IMR-90 (cell line): ENCODE measurements at regions not wholly inside any gene's neighbourhood (a gene's known extent, or its start where the extent isn't known, plus 50 kb on each side); places are given as distances from the start of the nearest gene placed in this dataset.

Source experiments
- ATAC-seq: fragments of 200-7000 bp; cut with Tn5 transposase; 2 replicates; pipeline ENCODE4 v1.9.1; 2020; ENCODE audit warnings: low read depth, mild to moderate bottlenecking, moderate library complexity
- BruUV-seq: library from RNA; stranded (reverse); fragments of 400-500 nt; replicated peaks from 2 replicates; lab custom pipeline; 2021; lab: Mats Ljungman, UMichigan
- CTCF ChIA-PET: fragments of 300-600 bp; formaldehyde crosslinking; extraction: SDS; loops from one replicate; lab custom pipeline; 2021; ENCODE audit warnings: antibody characterized with exemption; lab: Yijun Ruan, JAX
- POLR2A ChIA-PET: fragments of 300-600 bp; sonication (Branson Sonifier 250); formaldehyde crosslinking; loops from one replicate; lab custom pipeline; 2022; ENCODE audit warnings: antibody characterized with exemption; ENCODE audit not compliant: unreplicated experiment; lab: Charles Lee
- DNase-seq: peaks from one replicate; pipeline ENCODE4 v3.0.0; 2013
- H2AFZ ChIP-seq: replicated peaks from 2 replicates; pipeline ENCODE3; 2013; ENCODE audit warnings: low read length, mild to moderate bottlenecking; ENCODE audit not compliant: poor library complexity
- H2AK5ac ChIP-seq: 2 replicates; pipeline ENCODE4 v1.6.1; 2013; ENCODE audit warnings: low read depth, low read length, inconsistent platforms
- H2AK9ac ChIP-seq: replicated peaks from 2 replicates; pipeline ENCODE3; 2013; ENCODE audit warnings: mild to moderate bottlenecking, low read depth, low read length, moderate library complexity; ENCODE audit not compliant: poor library complexity
- H2BK120ac ChIP-seq: 2 replicates; pipeline ENCODE4 v1.6.1; 2013; ENCODE audit warnings: low read depth, low read length, inconsistent platforms
- H2BK15ac ChIP-seq: 3 replicates; pipeline ENCODE4 v1.6.1; 2013; ENCODE audit warnings: low read depth, low read length, inconsistent platforms
- H2BK20ac ChIP-seq: 2 replicates; pipeline ENCODE4 v1.6.1; 2013; ENCODE audit warnings: low read depth, mild to moderate bottlenecking, inconsistent platforms, low read length, moderate library complexity
- H2BK5ac ChIP-seq: 2 replicates; pipeline ENCODE4 v1.6.1; 2013; ENCODE audit warnings: mild to moderate bottlenecking, low read depth, low read length, inconsistent platforms; ENCODE audit not compliant: poor library complexity, severe bottlenecking
- H3K14ac ChIP-seq: replicated peaks from 2 replicates; pipeline ENCODE4 v1.6.1; 2013; ENCODE audit warnings: low read depth, low read length, inconsistent platforms
- H3K18ac ChIP-seq: 2 replicates; pipeline ENCODE4 v1.6.1; 2013; ENCODE audit warnings: low read depth, low read length, control low read depth
- H3K23ac ChIP-seq: 2 replicates; pipeline ENCODE4 v1.6.1; 2013; ENCODE audit warnings: low read depth, low read length, inconsistent platforms
- H3K27ac ChIP-seq: 2 replicates; pipeline ENCODE4 v1.5.1; 2013; ENCODE audit warnings: mild to moderate bottlenecking, control low read depth, low read length; ENCODE audit not compliant: insufficient read depth
- H3K27me3 ChIP-seq: 2 replicates; pipeline ENCODE4 v1.6.1; 2013; ENCODE audit warnings: low read length; ENCODE audit not compliant: control insufficient read depth, insufficient read depth
- H3K36me3 ChIP-seq: 2 replicates; pipeline ENCODE4 v1.6.1; 2013; ENCODE audit warnings: low read length, mixed read lengths; ENCODE audit not compliant: control insufficient read depth, insufficient read depth
- H3K4ac ChIP-seq: 2 replicates; pipeline ENCODE4 v1.6.1; 2013; ENCODE audit warnings: low read depth, low read length, inconsistent platforms
- H3K4me1 ChIP-seq: 2 replicates; pipeline ENCODE4 v1.6.1; 2013; ENCODE audit warnings: low read length, mixed read lengths; ENCODE audit not compliant: control insufficient read depth, insufficient read depth
- H3K4me2 ChIP-seq: 2 replicates; pipeline ENCODE4 v1.6.1; 2013; ENCODE audit warnings: low read depth, mild to moderate bottlenecking, control low read depth, low read length, moderate library complexity
- H3K4me3 ChIP-seq: 2 replicates; pipeline ENCODE4 v1.5.1; 2013; ENCODE audit warnings: low read depth, mild to moderate bottlenecking, control low read depth, low read length, moderate library complexity; ENCODE audit not compliant: insufficient read depth
- H3K56ac ChIP-seq: 2 replicates; pipeline ENCODE4 v1.6.1; 2013; ENCODE audit warnings: low read length, inconsistent platforms; ENCODE audit not compliant: insufficient read depth; ENCODE audit errors: extremely low read depth
- H3K79me1 ChIP-seq, 2 experiments: 2 replicates each; pipeline ENCODE4 v1.6.1; 2013; ENCODE audit warnings: low read length in 2 of 2, inconsistent platforms in 1 of 2, low read depth in 1 of 2
- H3K9ac ChIP-seq: 2 replicates; pipeline ENCODE4 v1.6.1; 2013; ENCODE audit warnings: low read depth, low read length, control low read depth
- H3K9me1 ChIP-seq: 2 replicates; pipeline ENCODE4 v1.6.1; 2013; ENCODE audit warnings: low read length, inconsistent platforms; ENCODE audit not compliant: insufficient read depth
- H3K9me3 ChIP-seq: 2 replicates; pipeline ENCODE4 v1.6.1; 2013; ENCODE audit warnings: low read length; ENCODE audit not compliant: control insufficient read depth, insufficient read depth
- H4K20me1 ChIP-seq: 2 replicates; pipeline ENCODE4 v1.6.1; 2013; ENCODE audit warnings: low read length, inconsistent platforms; ENCODE audit not compliant: insufficient read depth
- H4K5ac ChIP-seq: 2 replicates; pipeline ENCODE4 v1.6.1; 2013; ENCODE audit warnings: mild to moderate bottlenecking, low read depth, low read length, control low read depth
- H4K8ac ChIP-seq, 2 experiments: 2 replicates each; pipeline ENCODE4 v1.6.1; 2013; ENCODE audit warnings: low read depth in 2 of 2, low read length in 2 of 2, control low read depth in 1 of 2, inconsistent platforms in 1 of 2
- H4K91ac ChIP-seq: 2 replicates; pipeline ENCODE4 v1.6.1; 2013; ENCODE audit warnings: low read depth, low read length, inconsistent platforms; ENCODE audit not compliant: insufficient read depth
- BHLHE40 ChIP-seq: fragments of 150-350 bp; IDR thresholded peaks from 2 replicates; pipeline ENCODE4 v1.6.1; 2016; ENCODE audit warnings: mild to moderate bottlenecking, low read depth, low read length
- CEBPB ChIP-seq: IDR thresholded peaks from 2 replicates; pipeline ENCODE4 v1.6.1; 2012; ENCODE audit warnings: low read depth, low read length, improper control_type of control experiment
- CHD1 ChIP-seq: IDR thresholded peaks from 2 replicates; pipeline ENCODE4 v1.6.1; 2012; ENCODE audit warnings: low read depth, low read length, improper control_type of control experiment
- CTCF ChIP-seq: conservative IDR thresholded peaks from 2 replicates; pipeline ENCODE4 v1.5.1; 2012; ENCODE audit warnings: mild to moderate bottlenecking, low read depth, low read length, improper control_type of control experiment
- ELK1 ChIP-seq: fragments of 150-350 bp; IDR thresholded peaks from 2 replicates; pipeline ENCODE4 v1.6.1; 2016; ENCODE audit warnings: low read depth, mild to moderate bottlenecking, low read length, moderate library complexity, borderline replicate concordance
- FOS ChIP-seq: fragments of 150-350 bp; IDR thresholded peaks from 2 replicates; pipeline ENCODE4 v1.6.1; 2016; ENCODE audit warnings: low read depth, low read length
- MAFK ChIP-seq: IDR thresholded peaks from 2 replicates; pipeline ENCODE4 v1.6.1; 2012; ENCODE audit warnings: low read depth, low read length, improper control_type of control experiment
- MAZ ChIP-seq: IDR thresholded peaks from 2 replicates; pipeline ENCODE4 v1.6.1; 2012; ENCODE audit warnings: low read depth, mild to moderate bottlenecking, low read length, improper control_type of control experiment, moderate library complexity, borderline replicate concordance
- MXI1 ChIP-seq: IDR thresholded peaks from 2 replicates; pipeline ENCODE4 v1.6.1; 2012; ENCODE audit warnings: low read depth, mild to moderate bottlenecking, low read length, moderate library complexity, borderline replicate concordance
- NFE2L2 ChIP-seq: fragments of 150-350 bp; IDR thresholded peaks from 2 replicates; pipeline ENCODE4 v1.6.1; 2016; ENCODE audit warnings: low read depth, mild to moderate bottlenecking, low read length
- POLR2A ChIP-seq: IDR thresholded peaks from 2 replicates; pipeline ENCODE4 v1.6.1; 2012; ENCODE audit warnings: mild to moderate bottlenecking, low read depth, low read length
- RAD21 ChIP-seq: IDR thresholded peaks from 2 replicates; pipeline ENCODE4 v1.6.1; 2012; ENCODE audit warnings: low read length, improper control_type of control experiment
- RCOR1 ChIP-seq: IDR thresholded peaks from 2 replicates; pipeline ENCODE4 v1.6.1; 2012; ENCODE audit warnings: mild to moderate bottlenecking, low read length, improper control_type of control experiment; ENCODE audit not compliant: insufficient replicate concordance
- RFX5 ChIP-seq: IDR thresholded peaks from 2 replicates; pipeline ENCODE4 v1.8.0; 2012; ENCODE audit warnings: low read depth, mild to moderate bottlenecking, low read length, moderate library complexity
- SMC3 ChIP-seq: fragments of 150-350 bp; IDR thresholded peaks from 2 replicates; pipeline ENCODE4 v1.6.1; 2016; ENCODE audit warnings: low read depth, mild to moderate bottlenecking, antibody characterized with exemption, low read length, moderate library complexity
- WGBS, 2 experiments: methylation state at CpG; one replicate each; pipeline versions ENCODE4 v1.1.5 to v1.1.7; 2013; ENCODE audit warnings: missing lambda C conversion rate in 2 of 2; ENCODE audit not compliant: insufficient read length in 1 of 2; ENCODE audit errors: extremely low coverage in 2 of 2; 5-methylcytosine and 5-hydroxymethylcytosine counted together
- dilution Hi-C: fragments of 300-500 bp; cut with HindIII; formaldehyde crosslinking; loops from one replicate; pipeline ENCODE4 v1.14.3; 2018; ENCODE audit warnings: low sequenced_read_pairs; ENCODE audit not compliant: unreplicated experiment
- in situ Hi-C: fragments of 300-500 bp; cut with MboI; formaldehyde crosslinking; loops from 3 replicates; pipeline ENCODE4 v1.14.3; 2019; ENCODE audit warnings: low sequenced_read_pairs, inconsistent platforms, mixed read lengths
- intact Hi-C: fragments of 100-400 bp; cut with micrococcal nuclease; formaldehyde crosslinking; loops from 2 replicates; pipeline ENCODE4 v1.10.0; 2022
- TF ChIP-seq, protein P1 (sequence below): fragments of 150-350 bp; IDR thresholded peaks from 2 replicates; pipeline ENCODE4 v1.6.1; 2017; ENCODE audit warnings: mild to moderate bottlenecking, antibody characterized with exemption, low read length, low read depth

DNA sequence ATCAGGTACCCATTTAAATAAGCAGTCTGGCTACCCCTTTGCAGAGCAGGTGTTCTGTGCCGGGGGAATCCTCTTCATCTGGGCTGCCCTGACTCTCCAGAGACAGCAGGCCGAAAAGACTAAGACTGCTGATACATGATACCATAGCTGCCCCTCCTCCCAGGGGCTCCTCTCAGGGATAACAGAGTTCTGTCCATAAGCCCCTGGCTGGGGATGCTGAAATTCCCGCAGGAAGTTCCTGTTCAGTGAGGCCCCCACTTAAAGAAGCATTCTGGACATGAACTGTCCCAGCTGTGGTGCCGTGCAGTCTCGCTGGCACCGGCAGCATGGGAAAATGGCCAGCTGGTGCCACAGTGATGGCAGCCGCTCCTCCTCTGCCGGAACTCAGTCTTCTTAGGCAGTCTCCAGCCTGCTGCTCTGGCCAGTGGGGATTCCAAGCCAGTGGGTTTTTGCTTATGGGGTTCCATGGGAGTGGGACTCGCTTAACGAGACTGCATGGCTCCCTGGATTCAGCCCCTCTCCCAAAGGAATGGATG is 1026.2 kb downstream of the NAALADL2 start:
- Histone ChIP-seq H4K8ac (no peak overlapping the region), H4K5ac (no peak overlapping the region), H3K79me1 (no peaks in the 10 kb centered on the region), H3K14ac (no peak overlapping the region), H3K36me3 (no peaks in the 10 kb centered on the region), H2BK15ac (no peak overlapping the region), H3K9ac (no peak overlapping the region), H2AFZ (no peak overlapping the region), H3K9me1 (no peaks in the 10 kb centered on the region), H4K91ac (no peak overlapping the region), H2BK5ac (no peak overlapping the region), H3K4me3 (no peak overlapping the region), H3K56ac (no peak overlapping the region), H3K4me1 (no peaks in the 10 kb centered on the region), H3K9me3 (no peaks in the 10 kb centered on the region; the same call in 1 of the 2 replicates), H3K18ac (no peak overlapping the region), H3K4me2 (no peak overlapping the region), H4K20me1 (no peaks in the 10 kb centered on the region), H2AK9ac (no peak overlapping the region), H3K27me3 (no peaks in the 10 kb centered on the region), H2AK5ac (no peak overlapping the region), H3K4ac (no peak overlapping the region), H3K27ac (no peak overlapping the region), H2BK120ac (no peak overlapping the region), H2BK20ac (no peak overlapping the region), H3K23ac (no peak overlapping the region)
- no peak for DNase-seq
- whole genome bisulfite sequencing, 2 experiments = 69% methylated on average over 4 of the region's 10 CpGs; no CpG with 5 or more reads in 1 of the 2 experiments
- ChIA-PET CTCF (no interaction called here), POLR2A (no interaction called here)
- intact Hi-C loops = no loop called here
- no peak for ATAC-seq
- dilution Hi-C loops = no loop called here
- BruUV-seq = no TSS peak
- in situ Hi-C loops = no loop called here
- TF ChIP-seq CTCF = no peak
- TF ChIP-seq BHLHE40 = no peak
- TF ChIP-seq ELK1 = no peak
- TF ChIP-seq RFX5 = no peak
- no peak for TF ChIP-seq CHD1
- TF ChIP-seq NFE2L2 = no peak
- no peak for TF ChIP-seq RAD21
- TF ChIP-seq MXI1 = no peak
- no peak for TF ChIP-seq POLR2A
- TF ChIP-seq RCOR1 = no peak
- TF ChIP-seq, protein P1, sequence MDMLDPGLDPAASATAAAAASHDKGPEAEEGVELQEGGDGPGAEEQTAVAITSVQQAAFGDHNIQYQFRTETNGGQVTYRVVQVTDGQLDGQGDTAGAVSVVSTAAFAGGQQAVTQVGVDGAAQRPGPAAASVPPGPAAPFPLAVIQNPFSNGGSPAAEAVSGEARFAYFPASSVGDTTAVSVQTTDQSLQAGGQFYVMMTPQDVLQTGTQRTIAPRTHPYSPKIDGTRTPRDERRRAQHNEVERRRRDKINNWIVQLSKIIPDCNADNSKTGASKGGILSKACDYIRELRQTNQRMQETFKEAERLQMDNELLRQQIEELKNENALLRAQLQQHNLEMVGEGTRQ = no peak
- no peak for TF ChIP-seq FOS
- TF ChIP-seq CEBPB = no peak
- no peak for TF ChIP-seq MAFK
- no peak for TF ChIP-seq MAZ
- TF ChIP-seq SMC3 = no peak
